Activated T-cell treated with anti-CD3 and anti-CD28 coated beads, Interleukin-2, amount 50 U/mL, for 72 hours (primary cell): ENCODE measurements at regions not wholly inside any gene's neighbourhood (a gene's known extent, or its start where the extent isn't known, plus 50 kb on each side); places are given as distances from the start of the nearest gene placed in this dataset.
"Not testable (repeated sequence)": the region's sequence is repeated elsewhere in the genome, so short reads cannot be mapped to it uniquely, and the experiment has no call there.

Source experiments
- ATAC-seq, 2 donors: fragments of 150-1000 bp; cut with Tn5 transposase; replicated peaks in 1 of 2; 2 replicates each; pipeline ENCODE4 v1.10.0; 2021; ENCODE audit warnings: moderate library complexity in 2 of 2, mild to moderate bottlenecking in 1 of 2
- DNase-seq, 2 donors: peaks; one replicate each; pipeline ENCODE4 v3.0.0; 2021 to 2022; ENCODE audit warnings: mixed read lengths in 1 of 2
- H3K27ac Mint-ChIP-seq: one replicate; pipeline ENCODE4 v1.8.0; 2022; ENCODE audit warnings: mild to moderate bottlenecking, moderate library complexity, mixed read lengths
- H3K27me3 Mint-ChIP-seq: one replicate; pipeline ENCODE4 v1.8.0; 2022; ENCODE audit warnings: low read depth, mixed read lengths
- H3K36me3 Mint-ChIP-seq, 2 donors: one replicate each; pipeline ENCODE4 v1.8.0; 2022; ENCODE audit warnings: mixed read lengths in 2 of 2, mild to moderate bottlenecking in 1 of 2; ENCODE audit not compliant: insufficient read depth in 2 of 2
- H3K4me1 Mint-ChIP-seq: one replicate; pipeline ENCODE4 v1.8.0; 2022; ENCODE audit warnings: low read depth, mixed read lengths
- H3K4me3 Mint-ChIP-seq, 2 donors: one replicate each; pipeline ENCODE4 v1.8.0; 2022; ENCODE audit warnings: mild to moderate bottlenecking in 2 of 2, mixed read lengths in 2 of 2, moderate library complexity in 2 of 2
- H3K9me3 Mint-ChIP-seq, 2 donors: one replicate each; pipeline ENCODE4 v1.8.0; 2022; ENCODE audit warnings: mixed read lengths in 2 of 2

- no peak overlapping the region for H3K27ac Mint-ChIP-seq
- H3K4me1 Mint-ChIP-seq, result no peaks in the 10 kb centered on the region
- ATAC-seq, result no peak
- H3K27me3 Mint-ChIP-seq, result no peaks in the 10 kb centered on the region
- H3K4me3 Mint-ChIP-seq, result no peak overlapping the region
- peaks cover 2% of the 10 kb centered on the region in 2 donors for H3K9me3 Mint-ChIP-seq
- no peaks in the 10 kb centered on the region for H3K36me3 Mint-ChIP-seq
- no peak for DNase-seq
These were observed 474.6 kb downstream of the CBLN4 start for GRCh38 chr20:55530763-55531162.

- Mint-ChIP-seq H3K27me3 (no peaks in the 10 kb centered on the region), H3K27ac (no peak overlapping the region), H3K36me3 (no peaks in the 10 kb centered on the region), H3K9me3 (no peaks in the 10 kb centered on the region), H3K4me3 (no peak overlapping the region), H3K4me1 (no peaks in the 10 kb centered on the region)
- ATAC-seq, result no peak
- no peak for DNase-seq
These were observed 476.8 kb downstream of the CBLN4 start for GRCh38 chr20:55528482-55528881.

- H3K36me3 Mint-ChIP-seq, result peaks cover 2 to 5% of the 10 kb centered on the region in 2 donors
- H3K27me3 Mint-ChIP-seq, result no peaks in the 10 kb centered on the region
- H3K9me3 Mint-ChIP-seq, result peaks cover 12% of the 10 kb centered on the region in 2 donors
- no peak overlapping the region for H3K4me3 Mint-ChIP-seq
- ATAC-seq (no peak), DNase-seq (no peak)
- H3K4me1 Mint-ChIP-seq, result no peaks in the 10 kb centered on the region
- H3K27ac Mint-ChIP-seq, result no peak overlapping the region
These were observed 483.0 kb downstream of the CBLN4 start for GRCh38 chr20:55522296-55522815.

GRCh38 chr20:55517584-55517983 lies 487.7 kb downstream of the CBLN4 start:
- H3K27ac Mint-ChIP-seq, H3K27me3 Mint-ChIP-seq, ATAC-seq, H3K4me1 Mint-ChIP-seq, DNase-seq, H3K36me3 Mint-ChIP-seq, H3K4me3 Mint-ChIP-seq: not testable (repeated sequence)
- peaks cover 12 to 13% of the 10 kb centered on the region in 2 donors for H3K9me3 Mint-ChIP-seq

GRCh38 chr20:55515832-55516231 lies 489.5 kb downstream of the CBLN4 start:
- H3K27me3 Mint-ChIP-seq, result no peaks in the 10 kb centered on the region
- H3K27ac Mint-ChIP-seq, result no peak overlapping the region
- H3K4me1 Mint-ChIP-seq, result no peaks in the 10 kb centered on the region
- ATAC-seq, result no peak
- peaks cover 7 to 9% of the 10 kb centered on the region in 2 donors for H3K9me3 Mint-ChIP-seq
- DNase-seq, result no peak
- no peaks in the 10 kb centered on the region for H3K36me3 Mint-ChIP-seq
- H3K4me3 Mint-ChIP-seq, result no peak overlapping the region

GRCh38 chr20:55514531-55514930 lies 490.8 kb downstream of the CBLN4 start:
- Mint-ChIP-seq H3K9me3 (peaks cover 4 to 8% of the 10 kb centered on the region in 2 donors), H3K27ac (no peak overlapping the region), H3K36me3 (no peaks in the 10 kb centered on the region), H3K4me3 (no peak overlapping the region), H3K27me3 (no peaks in the 10 kb centered on the region), H3K4me1 (no peaks in the 10 kb centered on the region)
- no peak for DNase-seq
- no peak for ATAC-seq

- H3K4me1 Mint-ChIP-seq, result no peaks in the 10 kb centered on the region
- H3K4me3 Mint-ChIP-seq, result no peak overlapping the region
- no peak overlapping the region for H3K27ac Mint-ChIP-seq
- no peaks in the 10 kb centered on the region for H3K27me3 Mint-ChIP-seq
- no peak for ATAC-seq
- peaks cover 4 to 8% of the 10 kb centered on the region in 2 donors for H3K9me3 Mint-ChIP-seq
- no peaks in the 10 kb centered on the region for H3K36me3 Mint-ChIP-seq
- no peak for DNase-seq
These were observed 491.4 kb downstream of the CBLN4 start for GRCh38 chr20:55513954-55514353.

GRCh38 chr20:55500130-55500529 lies 505.2 kb downstream of the CBLN4 start:
- H3K9me3 Mint-ChIP-seq, result peaks cover 8 to 12% of the 10 kb centered on the region in 2 donors
- H3K4me1 Mint-ChIP-seq, result no peaks in the 10 kb centered on the region
- no peak overlapping the region for H3K27ac Mint-ChIP-seq
- H3K4me3 Mint-ChIP-seq, result no peak overlapping the region
- DNase-seq (no peak), ATAC-seq (no peak)
- H3K36me3 Mint-ChIP-seq, result peaks cover 2 to 3% of the 10 kb centered on the region in 2 donors
- no peaks in the 10 kb centered on the region for H3K27me3 Mint-ChIP-seq

- no peaks in the 10 kb centered on the region for H3K27me3 Mint-ChIP-seq
- no peaks in the 10 kb centered on the region for H3K36me3 Mint-ChIP-seq
- no peak overlapping the region for H3K27ac Mint-ChIP-seq
- H3K9me3 Mint-ChIP-seq, result peaks cover 5 to 8% of the 10 kb centered on the region in 2 donors
- no peak for ATAC-seq
- H3K4me1 Mint-ChIP-seq, result no peaks in the 10 kb centered on the region
- DNase-seq, result no peak
- H3K4me3 Mint-ChIP-seq, result no peak overlapping the region
These were observed 516.7 kb downstream of the CBLN4 start for GRCh38 chr20:55488593-55488992.

GRCh38 chr20:55478724-55479450 lies 526.4 kb downstream of the CBLN4 start:
- no peak overlapping the region for H3K4me3 Mint-ChIP-seq

GRCh38 chr20:55472704-55473103 lies 532.6 kb downstream of the CBLN4 start:
- ATAC-seq, result no peak
- H3K27me3 Mint-ChIP-seq, result no peaks in the 10 kb centered on the region
- no peak overlapping the region for H3K4me3 Mint-ChIP-seq
- no peaks in the 10 kb centered on the region for H3K4me1 Mint-ChIP-seq
- H3K36me3 Mint-ChIP-seq, result peaks cover 0 to 2% of the 10 kb centered on the region in 2 donors
- H3K27ac Mint-ChIP-seq, result no peak overlapping the region
- DNase-seq, result no peak
- H3K9me3 Mint-ChIP-seq, result peaks cover 5 to 7% of the 10 kb centered on the region in 2 donors

More at GRCh38 chr20:55478724-55479450, 526.4 kb downstream of the CBLN4 start:
- Mint-ChIP-seq H3K4me1 (no peaks in the 10 kb centered on the region), H3K27ac (no peak overlapping the region), H3K27me3 (no peaks in the 10 kb centered on the region), H3K9me3 (peaks cover 4 to 9% of the 10 kb centered on the region in 2 donors), H3K36me3 (peaks cover 0 to 2% of the 10 kb centered on the region in 2 donors)
- ATAC-seq (no peak), DNase-seq (no peak)

GRCh38 chr20:55471052-55472006 lies 534.0 kb downstream of the CBLN4 start:
- H3K9me3 Mint-ChIP-seq, result peaks cover 5 to 7% of the 10 kb centered on the region in 2 donors

GRCh38 chr20:55469074-55469473 lies 536.2 kb downstream of the CBLN4 start:
- DNase-seq, result no peak
- Mint-ChIP-seq H3K27me3 (no peaks in the 10 kb centered on the region), H3K4me3 (no peak overlapping the region), H3K9me3 (peaks cover 5 to 8% of the 10 kb centered on the region in 2 donors), H3K4me1 (no peaks in the 10 kb centered on the region), H3K36me3 (peaks cover 0 to 2% of the 10 kb centered on the region in 2 donors), H3K27ac (no peak overlapping the region)
- no peak for ATAC-seq

More at GRCh38 chr20:55471052-55472006, 534.0 kb downstream of the CBLN4 start:
- ATAC-seq, result no peak
- H3K36me3 Mint-ChIP-seq, result peaks cover 0 to 2% of the 10 kb centered on the region in 2 donors
- H3K4me1 Mint-ChIP-seq, result no peaks in the 10 kb centered on the region
- H3K27me3 Mint-ChIP-seq, result no peaks in the 10 kb centered on the region
- no peak for DNase-seq
- no peak overlapping the region for H3K27ac Mint-ChIP-seq
- no peak overlapping the region for H3K4me3 Mint-ChIP-seq
